ENCODE measurements at regions not wholly inside any gene's neighbourhood (a gene's known extent, or its start where the extent isn't known, plus 50 kb on each side); places are given as distances from the start of the nearest gene placed in this dataset.

DNA sequence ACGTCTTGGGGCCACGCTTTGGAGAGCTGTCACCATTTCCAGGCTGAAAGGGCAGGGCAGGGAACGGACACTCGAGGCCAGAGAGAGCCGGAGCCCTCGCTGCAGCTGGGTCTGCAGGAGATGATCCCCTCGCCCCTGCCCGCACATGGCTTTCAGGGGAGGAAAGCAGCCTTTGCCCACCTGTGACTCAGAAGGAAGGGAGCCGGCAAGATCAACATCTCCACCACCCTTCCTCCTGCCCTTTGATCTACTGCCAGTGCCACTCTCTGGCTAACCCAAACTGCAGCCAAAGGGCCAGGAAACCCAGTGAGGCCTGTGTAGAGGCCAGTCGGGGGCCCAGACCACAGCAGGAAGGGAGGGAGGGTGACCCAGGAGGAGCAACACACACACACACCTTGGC, 137.1 kb upstream of the ERCC6L2 start:
- intact Hi-C loops (cut with DNase I): no loop called here

DNA sequence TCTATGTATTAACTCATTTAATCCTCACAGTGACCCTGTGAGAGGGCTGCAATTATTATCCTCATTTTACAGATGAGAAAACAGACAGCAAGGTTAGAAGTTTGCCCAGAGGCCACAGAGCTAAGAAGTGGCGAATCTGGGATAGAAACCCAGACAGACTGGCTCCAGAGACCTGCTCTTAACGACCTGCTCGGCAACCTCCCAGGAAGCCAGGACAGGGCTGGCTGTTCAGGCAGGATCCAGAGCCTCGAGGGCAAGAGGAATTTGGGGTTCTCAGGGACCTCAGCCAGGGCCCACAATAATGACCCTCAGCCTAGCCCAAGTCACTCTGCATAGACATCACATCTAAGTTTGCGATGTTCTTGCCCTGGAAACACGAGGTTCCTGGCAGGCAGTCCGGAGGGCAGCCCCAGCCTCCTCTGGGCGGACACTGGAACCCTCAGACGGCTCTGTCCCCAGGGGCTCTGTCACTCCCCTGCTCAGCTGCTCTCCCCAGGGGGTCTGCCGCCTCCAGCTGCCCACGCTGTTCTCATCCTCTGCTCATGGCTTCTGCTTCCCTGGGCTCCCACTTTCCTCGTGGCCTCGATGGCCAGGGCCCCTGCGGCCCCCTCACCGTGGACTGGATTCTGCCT, 138.5 kb upstream of the ERCC6L2 start:
- DNase-seq (no peak), ATAC-seq (peak in 1 of 2 donors; percentile 13)
- intact Hi-C loops (cut with DNase I): no loop called here
- Histone ChIP-seq H3K36me3 (no peaks in the 10 kb centered on the region), H3K27ac (no peak overlapping the region), H3K9me3 (no peaks in the 10 kb centered on the region), H3K4me3 (no peak overlapping the region), H3K4me1 (peaks cover 4% of the 10 kb centered on the region), H3K27me3 (ENCODE audit: low read depth) (no peaks in the 10 kb centered on the region)
- TF ChIP-seq, protein P1, sequence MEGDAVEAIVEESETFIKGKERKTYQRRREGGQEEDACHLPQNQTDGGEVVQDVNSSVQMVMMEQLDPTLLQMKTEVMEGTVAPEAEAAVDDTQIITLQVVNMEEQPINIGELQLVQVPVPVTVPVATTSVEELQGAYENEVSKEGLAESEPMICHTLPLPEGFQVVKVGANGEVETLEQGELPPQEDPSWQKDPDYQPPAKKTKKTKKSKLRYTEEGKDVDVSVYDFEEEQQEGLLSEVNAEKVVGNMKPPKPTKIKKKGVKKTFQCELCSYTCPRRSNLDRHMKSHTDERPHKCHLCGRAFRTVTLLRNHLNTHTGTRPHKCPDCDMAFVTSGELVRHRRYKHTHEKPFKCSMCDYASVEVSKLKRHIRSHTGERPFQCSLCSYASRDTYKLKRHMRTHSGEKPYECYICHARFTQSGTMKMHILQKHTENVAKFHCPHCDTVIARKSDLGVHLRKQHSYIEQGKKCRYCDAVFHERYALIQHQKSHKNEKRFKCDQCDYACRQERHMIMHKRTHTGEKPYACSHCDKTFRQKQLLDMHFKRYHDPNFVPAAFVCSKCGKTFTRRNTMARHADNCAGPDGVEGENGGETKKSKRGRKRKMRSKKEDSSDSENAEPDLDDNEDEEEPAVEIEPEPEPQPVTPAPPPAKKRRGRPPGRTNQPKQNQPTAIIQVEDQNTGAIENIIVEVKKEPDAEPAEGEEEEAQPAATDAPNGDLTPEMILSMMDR (IDR thresholded peaks at IDR 0.05): no peak

More for the DNA sequence above, 137.1 kb upstream of the ERCC6L2 start:
- no peak for DNase-seq
- no peak overlapping the region for H3K4me3 ChIP-seq
- ATAC-seq: no peak
- no peaks in the 10 kb centered on the region for H3K9me3 ChIP-seq
- TF ChIP-seq, protein P1 (IDR thresholded peaks at IDR 0.05): no peak
- H3K27ac ChIP-seq: no peak overlapping the region
- no peaks in the 10 kb centered on the region for H3K27me3 ChIP-seq (ENCODE audit: low read depth)
- peaks cover 4% of the 10 kb centered on the region for H3K4me1 ChIP-seq
- no peaks in the 10 kb centered on the region for H3K36me3 ChIP-seq

DNA sequence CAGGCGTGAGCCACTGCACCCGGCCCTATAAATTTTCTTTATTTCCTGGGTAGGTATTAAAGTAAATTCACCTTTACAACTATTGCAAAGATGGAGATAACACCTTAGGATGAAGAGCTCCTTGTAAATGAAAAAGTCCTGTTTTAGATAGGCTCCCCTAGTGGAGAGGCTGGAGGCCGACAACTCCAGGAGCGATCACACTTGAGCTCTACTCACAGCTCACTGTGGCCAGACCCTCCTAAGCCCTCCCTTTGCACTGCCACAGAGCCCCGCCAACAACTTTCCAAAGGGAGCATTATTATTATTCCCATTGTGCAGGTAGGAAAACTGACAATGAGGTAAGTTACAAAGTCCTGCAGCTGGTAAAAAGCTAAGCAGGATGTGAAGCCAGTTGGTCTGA, 139.1 kb upstream of the ERCC6L2 start:
- no peak for ATAC-seq
- no peak for DNase-seq
- no peaks in the 10 kb centered on the region for H3K36me3 ChIP-seq
- no peak overlapping the region for H3K4me3 ChIP-seq
- intact Hi-C loops (cut with DNase I): no loop called here
- H3K4me1 ChIP-seq: peaks cover 4% of the 10 kb centered on the region
- no peaks in the 10 kb centered on the region for H3K27me3 ChIP-seq (ENCODE audit: low read depth)
- H3K27ac ChIP-seq: no peak overlapping the region
- H3K9me3 ChIP-seq: no peaks in the 10 kb centered on the region
- TF ChIP-seq, protein P1 (IDR thresholded peaks at IDR 0.05): no peak

DNA sequence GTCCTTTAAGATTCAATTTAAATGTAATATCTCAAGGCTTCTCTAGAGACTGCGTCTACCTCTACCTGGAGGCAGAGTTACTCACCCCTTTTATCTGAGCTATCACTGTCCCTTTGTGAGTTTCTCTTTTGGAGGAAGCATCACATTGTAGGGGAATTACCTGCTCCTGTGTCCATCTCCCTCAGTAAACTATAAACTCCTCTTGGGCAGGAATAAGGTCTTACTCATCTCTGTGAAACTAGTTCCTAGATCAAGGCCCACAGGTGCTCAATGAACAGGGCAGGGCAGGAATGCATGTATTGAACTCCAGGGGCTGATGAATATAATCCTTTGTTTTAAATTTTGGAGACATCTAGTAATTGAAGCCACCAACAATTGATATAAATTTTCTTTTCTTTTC, 139.8 kb upstream of the ERCC6L2 start:
- Histone ChIP-seq H3K27ac (no peak overlapping the region), H3K9me3 (no peaks in the 10 kb centered on the region), H3K36me3 (no peaks in the 10 kb centered on the region), H3K4me1 (peaks cover 4% of the 10 kb centered on the region), H3K4me3 (no peak overlapping the region), H3K27me3 (ENCODE audit: low read depth) (no peaks in the 10 kb centered on the region)
- intact Hi-C loops (cut with DNase I): no loop called here
- ATAC-seq (no peak), DNase-seq (no peak)
- TF ChIP-seq, protein P1 (IDR thresholded peaks at IDR 0.05): no peak

DNA sequence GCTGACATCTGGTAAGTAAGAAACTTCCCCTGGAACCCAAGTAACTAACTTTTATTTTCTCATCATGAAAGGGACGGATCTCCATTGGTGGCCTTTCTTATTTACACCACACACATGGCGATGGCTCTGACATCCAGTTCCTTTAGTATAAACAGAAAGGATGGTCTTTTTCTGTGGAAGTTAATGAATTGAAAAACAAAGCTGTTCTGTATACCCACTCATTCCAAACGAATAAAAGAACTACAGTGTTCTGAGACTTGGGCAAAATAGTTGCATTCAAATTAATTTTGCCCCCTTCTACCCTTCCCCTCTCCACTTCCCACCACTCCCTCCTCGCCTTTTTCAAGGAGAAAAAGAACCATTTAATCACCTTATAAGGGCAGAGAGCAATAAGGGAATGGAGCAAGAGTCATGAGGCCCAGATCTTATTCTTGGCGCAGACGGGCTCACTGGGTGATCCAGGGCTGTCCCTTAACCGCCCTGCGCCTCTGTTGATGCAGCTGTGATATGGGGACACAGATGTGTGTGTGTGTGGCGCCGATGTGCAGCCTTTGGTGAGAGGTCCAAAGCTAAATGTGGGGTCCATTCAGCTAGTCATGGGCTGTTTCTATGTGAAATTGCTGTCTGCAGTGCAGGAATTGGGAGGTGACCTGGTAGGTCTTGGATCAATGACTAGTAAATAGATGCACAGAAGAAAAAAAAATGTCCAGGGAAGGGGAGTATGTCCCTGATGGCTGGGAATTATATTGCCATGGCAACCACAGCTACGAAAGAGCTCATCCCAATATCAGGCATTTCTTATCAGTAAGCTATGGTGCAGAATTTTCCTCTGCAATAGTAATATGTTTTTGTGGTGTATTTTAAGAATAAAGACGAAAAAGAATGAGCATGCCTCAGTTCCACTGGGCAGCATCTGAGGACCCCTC, 141.5 kb upstream of the ERCC6L2 start:
- TF ChIP-seq, protein P1 (IDR thresholded peaks at IDR 0.05): no peak
- Histone ChIP-seq H3K9me3 (no peaks in the 10 kb centered on the region), H3K36me3 (no peaks in the 10 kb centered on the region), H3K27ac (no peak overlapping the region), H3K4me3 (no peak overlapping the region), H3K27me3 (ENCODE audit: low read depth) (no peaks in the 10 kb centered on the region), H3K4me1 (peaks cover 4% of the 10 kb centered on the region)
- intact Hi-C loops (cut with DNase I): no loop called here
- DNase-seq (no peak), ATAC-seq (no peak)

Measured in lower lobe of right lung (tissue), 2 donors.